Keratinocyte (primary cell): ENCODE measurements at regions not wholly inside any gene's neighbourhood (a gene's known extent, or its start where the extent isn't known, plus 50 kb on each side); places are given as distances from the start of the nearest gene placed in this dataset.
A peak's percentile ranks its signal among the peaks of the same experiment; 100 is the strongest.

Experiments used
- DNase-seq: peaks from one replicate; pipeline ENCODE4 v3.0.0-alpha.2; 2011; ENCODE audit warnings: low read depth, missing footprints, low spot score
- FAIRE-seq: peaks from 2 replicates; lab custom pipeline; 2011; peaks lifted over from hg19 to GRCh38; lab: Jason Lieb, UNC
- H2AFZ ChIP-seq: 2 replicates; pipeline ENCODE4 v1.6.0; 2012; ENCODE audit warnings: low read length, control low read depth, inconsistent platforms; ENCODE audit not compliant: control insufficient read depth
- H3K27ac ChIP-seq: 2 replicates; pipeline ENCODE4 v1.5.1; 2011; ENCODE audit warnings: low read length; ENCODE audit not compliant: control insufficient read depth, insufficient read depth
- H3K27me3 ChIP-seq: 3 replicates; pipeline ENCODE4 v1.6.0; 2011; ENCODE audit warnings: low read length; ENCODE audit not compliant: control insufficient read depth, insufficient read depth; ENCODE audit errors: extremely low read depth
- H3K36me3 ChIP-seq, 2 experiments: 2 replicates in 1 of 2; 3 replicates in 1 of 2; pipeline ENCODE4 v1.5.1; 2011; ENCODE audit warnings: low read length in 2 of 2, mild to moderate bottlenecking in 1 of 2; ENCODE audit not compliant: control insufficient read depth in 2 of 2, insufficient read depth in 2 of 2; ENCODE audit errors: extremely low read depth in 1 of 2
- H3K4me1 ChIP-seq: 3 replicates; pipeline ENCODE4 v1.5.1; 2011; ENCODE audit warnings: low read length; ENCODE audit not compliant: control insufficient read depth, insufficient read depth; ENCODE audit errors: extremely low read depth
- H3K4me2 ChIP-seq: 3 replicates; pipeline ENCODE4 v1.6.0; 2011; ENCODE audit warnings: low read depth, low read length; ENCODE audit not compliant: control insufficient read depth, insufficient read depth; ENCODE audit errors: extremely low read depth
- H3K4me3 ChIP-seq, 3 experiments: fragments of 200-600 bp in 1 of 3; sonication (generic) in 1 of 3; 2 replicates in 2 of 3; 3 replicates in 1 of 3; pipeline ENCODE4 v1.5.1; 2011 to 2016; ENCODE audit warnings: low read length in 3 of 3, mild to moderate bottlenecking in 3 of 3, control low read depth in 2 of 3, inconsistent platforms in 1 of 3, low read depth in 1 of 3, mixed read lengths in 1 of 3, mixed run types in 1 of 3, moderate library complexity in 1 of 3; ENCODE audit not compliant: control insufficient read depth in 2 of 3, insufficient read depth in 2 of 3; ENCODE audit errors: extremely low read depth in 1 of 3
- H3K79me2 ChIP-seq: 2 replicates; pipeline ENCODE4 v1.6.0; 2012; ENCODE audit warnings: low read length; ENCODE audit not compliant: control insufficient read depth, insufficient read depth
- H3K9ac ChIP-seq: 3 replicates; pipeline ENCODE4 v1.6.0; 2011; ENCODE audit warnings: low read length; ENCODE audit not compliant: control insufficient read depth, insufficient read depth; ENCODE audit errors: extremely low read depth
- H3K9me1 ChIP-seq: 3 replicates; pipeline ENCODE4 v1.6.0; 2011; ENCODE audit warnings: low read length; ENCODE audit not compliant: control insufficient read depth, insufficient read depth; ENCODE audit errors: extremely low read depth
- H3K9me3 ChIP-seq: 2 replicates; pipeline ENCODE4 v1.5.1; 2012; ENCODE audit warnings: low read depth, low read length; ENCODE audit not compliant: control insufficient read depth
- H4K20me1 ChIP-seq: 3 replicates; pipeline ENCODE4 v1.6.0; 2011; ENCODE audit warnings: low read length; ENCODE audit not compliant: control insufficient read depth, insufficient read depth; ENCODE audit errors: extremely low read depth
- CTCF ChIP-seq, 3 experiments: IDR thresholded peaks in 1 of 3; conservative IDR thresholded peaks in 1 of 3; optimal IDR thresholded peaks in 1 of 3; 2 replicates in 2 of 3; 3 replicates in 1 of 3; pipeline versions ENCODE3 to v1.5.1; 2011; ENCODE audit warnings: low read length in 3 of 3, mild to moderate bottlenecking in 3 of 3, moderate library complexity in 2 of 3, control low read depth in 1 of 3, inconsistent platforms in 1 of 3; ENCODE audit not compliant: insufficient read depth in 2 of 3; ENCODE audit errors: extremely low read depth in 1 of 3
- EZH2 ChIP-seq: IDR thresholded peaks from one replicate; pipeline ENCODE4 v1.6.1; 2012; ENCODE audit warnings: inconsistent platforms, mild to moderate bottlenecking, low read length, moderate library complexity
- dilution Hi-C: fragments of 300-500 bp; cut with MboI; formaldehyde crosslinking; loops from one replicate; pipeline ENCODE4 v1.7.0; 2020; ENCODE audit warnings: low sequenced_read_pairs; ENCODE audit not compliant: extremely low pct_ligation_motif_present

GRCh38 chr11:106493751-106494150 lies 416.3 kb downstream of the AASDHPPT start:
- no peak for TF ChIP-seq CTCF (optimal IDR thresholded peaks at IDR 0.05 in 1 of 3, IDR thresholded peaks at IDR 0.05 in 1 of 3, conservative IDR thresholded peaks at IDR 0.05 in 1 of 3; ENCODE audit: extremely low read depth in 1 of 3, insufficient read depth in 2 of 3, low read length in 3 of 3)
- TF ChIP-seq EZH2, result no peak
- Histone ChIP-seq H3K27me3 (no peaks in the 10 kb centered on the region), H4K20me1 (no peaks in the 10 kb centered on the region), H3K9me1 (no peaks in the 10 kb centered on the region), H3K9me3 (no peaks in the 10 kb centered on the region), H3K4me3 (no peak overlapping the region), H3K36me3 (no peaks in the 10 kb centered on the region), H3K9ac (no peak overlapping the region), H2AFZ (no peak overlapping the region), H3K27ac (no peak overlapping the region), H3K4me2 (no peak overlapping the region), H3K4me1 (peaks cover 7% of the 10 kb centered on the region), H3K79me2 (no peaks in the 10 kb centered on the region)
- FAIRE-seq (no peak), DNase-seq (no peak)
- dilution Hi-C loops, result no loop called here

GRCh38 chr11:106495046-106495445 lies 417.6 kb downstream of the AASDHPPT start:
- no peaks in the 10 kb centered on the region for H3K9me1 ChIP-seq
- no peaks in the 10 kb centered on the region for H3K79me2 ChIP-seq
- no peaks in the 10 kb centered on the region for H3K36me3 ChIP-seq
- H4K20me1 ChIP-seq, result no peaks in the 10 kb centered on the region
- peak overlapping the region; percentile 20 for H3K4me2 ChIP-seq
- dilution Hi-C loops, result no loop called here
- peak; percentile 58 for FAIRE-seq
- peak overlapping the region; percentile 44 for H2AFZ ChIP-seq
- DNase-seq, result no peak
- TF ChIP-seq CTCF (optimal IDR thresholded peaks at IDR 0.05 in 1 of 3, IDR thresholded peaks at IDR 0.05 in 1 of 3, conservative IDR thresholded peaks at IDR 0.05 in 1 of 3; ENCODE audit: extremely low read depth in 1 of 3, insufficient read depth in 2 of 3, low read length in 3 of 3) (no peak), EZH2 (no peak)
- peaks cover 7% of the 10 kb centered on the region for H3K4me1 ChIP-seq
- no peak overlapping the region for H3K4me3 ChIP-seq
- H3K27me3 ChIP-seq, result no peaks in the 10 kb centered on the region
- no peak overlapping the region for H3K27ac ChIP-seq
- no peaks in the 10 kb centered on the region for H3K9me3 ChIP-seq
- no peak overlapping the region for H3K9ac ChIP-seq
